ENCODE measurements at regions not wholly inside any gene's neighbourhood (a gene's known extent, or its start where the extent isn't known, plus 50 kb on each side); places are given as distances from the start of the nearest gene placed in this dataset.

DNA sequence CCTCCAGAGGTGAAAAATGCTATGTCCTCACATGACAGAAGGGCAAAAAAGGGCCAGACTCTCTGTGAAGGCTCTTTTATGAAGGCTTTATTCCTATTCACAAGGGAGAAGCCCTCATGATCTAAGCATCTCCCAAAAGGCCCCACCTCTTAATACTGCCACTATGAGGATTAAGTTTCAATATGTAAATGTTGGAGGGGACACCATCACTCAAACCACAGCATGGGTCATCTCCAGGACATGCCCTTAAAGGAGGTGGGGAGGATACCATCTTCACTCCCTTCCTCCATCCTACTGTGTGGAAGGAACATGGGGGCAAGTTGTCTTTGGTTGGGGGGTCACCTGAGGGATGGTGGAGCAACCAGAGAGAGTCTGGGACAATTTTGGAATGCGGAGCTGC, 170.1 kb downstream of the TRIM33 start:
- no peak for TF ChIP-seq CTCF (IDR thresholded peaks at IDR 0.05)
- POLR2A ChIA-PET = interaction anchor here (0.7 to 2.8 kb wide), 11 partner anchors 9 to 463 kb away, joined by 3 to 36 read pairs (median 4); partner anchors contain the start of gene TRIM33

GRCh38 chr1:114339379-114339778, 171.6 kb downstream of the TRIM33 start:
- no peaks in the 10 kb centered on the region for H3K9me3 Mint-ChIP-seq
- CTCF ChIA-PET = no interaction called here
- Histone ChIP-seq H3K4me1 (ENCODE audit: insufficient read depth, low read length) (peaks cover 64% of the 10 kb centered on the region), H3K4me3 (ENCODE audit: low read length) (no peak overlapping the region), H3K9me3 (ENCODE audit: control insufficient read depth in 1 of 2, insufficient read depth in 1 of 2, low read length in 2 of 2) (no peaks in the 10 kb centered on the region), H3K27me3 (ENCODE audit: control insufficient read depth in 1 of 2, insufficient read depth in 2 of 2, low read length in 2 of 2) (no peaks in the 10 kb centered on the region), H3K27ac (ENCODE audit: low read depth in 1 of 2, low read length in 2 of 2) (no peak overlapping the region), H3K36me3 (ENCODE audit: insufficient read depth, low read length) (no peaks in the 10 kb centered on the region)
- H3K36me3 Mint-ChIP-seq (ENCODE audit: low read depth) = no peaks in the 10 kb centered on the region
- no peak for TF ChIP-seq CTCF (IDR thresholded peaks at IDR 0.05)
- POLR2A ChIA-PET = interaction anchor here (0.9 kb wide), 1 partner anchor 172 kb away, joined by 3 read pairs; no protein-coding TSS in a partner anchor
- H3K27ac Mint-ChIP-seq = peak overlapping the region; percentile 81
- ATAC-seq (ENCODE audit: poor library complexity) = peak; percentile 45
- no peak overlapping the region for H3K4me3 Mint-ChIP-seq
- DNase-seq = peak in 3 of 14 experiments; percentile 20 to 29 (median 28)
- intact Hi-C loops (cut with DNase I, micrococcal nuclease) = no loop called here
- H3K27me3 Mint-ChIP-seq = no peaks in the 10 kb centered on the region
- H3K4me1 Mint-ChIP-seq (ENCODE audit: low read depth) = peaks cover 64% of the 10 kb centered on the region

More for the DNA sequence above, 170.1 kb downstream of the TRIM33 start:
- CTCF ChIA-PET = interaction anchor here (1.6 kb wide), 1 partner anchor 11 kb away, joined by 3 read pairs; no protein-coding TSS in a partner anchor
- H3K4me1 Mint-ChIP-seq (ENCODE audit: low read depth) = peaks cover 59% of the 10 kb centered on the region
- ATAC-seq (ENCODE audit: poor library complexity) = no peak
- no peaks in the 10 kb centered on the region for H3K27me3 Mint-ChIP-seq
- no peaks in the 10 kb centered on the region for H3K36me3 Mint-ChIP-seq (ENCODE audit: low read depth)
- H3K27ac ChIP-seq (ENCODE audit: low read depth in 1 of 2, low read length in 2 of 2) = peak overlapping the region; percentile 19 to 39
- no peak for DNase-seq
- peak overlapping the region; percentile 75 for H3K4me3 Mint-ChIP-seq
- peak overlapping the region; percentile 89 for H3K27ac Mint-ChIP-seq
- no peaks in the 10 kb centered on the region for H3K9me3 Mint-ChIP-seq
- intact Hi-C loops (cut with DNase I, micrococcal nuclease) = loop anchor here (10.0 kb wide), 4 partner anchors 374 to 956 kb away; partner anchors contain the start of gene NRAS (in 1 of the 2)
- H3K27me3 ChIP-seq (ENCODE audit: control insufficient read depth in 1 of 2, insufficient read depth in 2 of 2, low read length in 2 of 2) = no peaks in the 10 kb centered on the region
- peaks cover 62% of the 10 kb centered on the region for H3K4me1 ChIP-seq (ENCODE audit: insufficient read depth, low read length)
- no peak overlapping the region for H3K4me3 ChIP-seq (ENCODE audit: low read length)
- no peaks in the 10 kb centered on the region for H3K9me3 ChIP-seq (ENCODE audit: control insufficient read depth in 1 of 2, insufficient read depth in 1 of 2, low read length in 2 of 2)
- H3K36me3 ChIP-seq (ENCODE audit: insufficient read depth, low read length) = no peaks in the 10 kb centered on the region

DNA sequence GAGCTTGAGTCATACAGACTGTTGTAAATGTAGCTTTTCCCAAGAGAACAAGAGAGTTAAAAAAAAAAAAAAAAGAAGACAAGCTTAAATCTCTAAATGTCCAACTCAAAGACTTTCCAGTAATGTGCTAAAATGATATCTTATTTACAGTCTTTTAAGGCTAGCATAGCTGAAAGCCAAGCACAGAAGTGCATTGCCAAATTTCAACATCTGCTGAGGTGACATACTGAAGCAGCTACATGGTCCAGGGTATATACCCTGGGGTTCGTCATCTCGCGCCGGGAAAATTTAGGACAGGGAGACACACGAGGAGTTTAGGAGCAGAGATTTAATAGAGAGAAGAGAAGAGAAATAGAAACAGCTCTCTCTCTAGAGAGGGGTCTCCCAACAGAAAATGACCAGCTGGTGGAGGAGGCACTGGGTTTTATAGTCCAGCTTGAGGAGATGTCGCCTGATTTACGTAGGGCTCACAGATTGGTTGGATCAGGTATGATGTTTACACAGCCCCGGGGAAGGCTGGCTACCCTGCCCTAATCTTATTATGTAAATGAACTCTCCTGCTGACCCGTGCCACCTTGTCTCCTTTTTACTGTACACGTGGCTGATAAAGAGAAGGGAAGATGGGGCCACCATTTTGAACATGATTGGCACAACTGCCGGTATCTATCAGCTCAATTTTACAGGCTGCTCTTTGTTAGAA, 172.7 kb downstream of the TRIM33 start:
- ATAC-seq (ENCODE audit: poor library complexity) = no peak
- CTCF ChIA-PET = interaction anchor here (1.6 kb wide), 1 partner anchor 8 kb away, joined by 7 read pairs; no protein-coding TSS in a partner anchor

More for the DNA sequence above, 172.7 kb downstream of the TRIM33 start:
- H3K4me1 ChIP-seq (ENCODE audit: insufficient read depth, low read length) = peaks cover 62% of the 10 kb centered on the region
- no peak overlapping the region for H3K4me3 ChIP-seq (ENCODE audit: low read length)
- H3K27me3 ChIP-seq (ENCODE audit: control insufficient read depth in 1 of 2, insufficient read depth in 2 of 2, low read length in 2 of 2) = no peaks in the 10 kb centered on the region
- no peaks in the 10 kb centered on the region for H3K9me3 ChIP-seq (ENCODE audit: control insufficient read depth in 1 of 2, insufficient read depth in 1 of 2, low read length in 2 of 2)
- H3K27ac ChIP-seq (ENCODE audit: low read depth in 1 of 2, low read length in 2 of 2) = no peak overlapping the region
- no peaks in the 10 kb centered on the region for H3K36me3 ChIP-seq (ENCODE audit: insufficient read depth, low read length)
- Mint-ChIP-seq H3K9me3 (no peaks in the 10 kb centered on the region), H3K27ac (peak overlapping the region; percentile 27), H3K4me3 (no peak overlapping the region), H3K36me3 (ENCODE audit: low read depth) (no peaks in the 10 kb centered on the region), H3K27me3 (no peaks in the 10 kb centered on the region), H3K4me1 (ENCODE audit: low read depth) (peaks cover 74% of the 10 kb centered on the region)
- DNase-seq = no peak
- intact Hi-C loops (cut with DNase I, micrococcal nuclease) = no loop called here
- no peak for TF ChIP-seq CTCF (IDR thresholded peaks at IDR 0.05)
- POLR2A ChIA-PET = interaction anchor here (0.8 kb wide), 1 partner anchor 332 kb away, joined by 3 read pairs; no protein-coding TSS in a partner anchor
